Dendritic cell treated with granulocyte-macrophage colony-stimulating factor and Interleukin-4, amounts not matched to agents 40 ng/mL and 50 ng/mL, for 4 days (primary cell): ENCODE measurements at regions not wholly inside any gene's neighbourhood (a gene's known extent, or its start where the extent isn't known, plus 50 kb on each side); places are given as distances from the start of the nearest gene placed in this dataset.
"Not testable (repeated sequence)": the region's sequence is repeated elsewhere in the genome, so short reads cannot be mapped to it uniquely, and the experiment has no call there.

Experiments used
- H3K27ac Mint-ChIP-seq: one replicate; pipeline ENCODE4 v1.8.0; 2022; ENCODE audit warnings: mild to moderate bottlenecking, mixed read lengths
- H3K27me3 Mint-ChIP-seq: one replicate; pipeline ENCODE4 v1.8.0; 2022; ENCODE audit warnings: mild to moderate bottlenecking, mixed read lengths
- H3K36me3 Mint-ChIP-seq: one replicate; pipeline ENCODE4 v1.8.0; 2022; ENCODE audit warnings: low read depth, mixed read lengths
- H3K4me1 Mint-ChIP-seq: one replicate; pipeline ENCODE4 v1.8.0; 2022; ENCODE audit warnings: low read depth, mixed read lengths
- H3K4me3 Mint-ChIP-seq: one replicate; pipeline ENCODE4 v1.8.0; 2022; ENCODE audit warnings: mild to moderate bottlenecking, moderate library complexity, mixed read lengths
- H3K9me3 Mint-ChIP-seq: one replicate; pipeline ENCODE4 v1.8.0; 2022; ENCODE audit warnings: mixed read lengths
- intact Hi-C: fragments of 100-400 bp; cut with micrococcal nuclease; formaldehyde crosslinking; loops from one replicate; pipeline ENCODE4 v1.15.0; 2022

GRCh38 chr7:19958309-19958896 lies 185.0 kb upstream of the TMEM196 start:
- Mint-ChIP-seq H3K4me3 (no peak overlapping the region), H3K27me3 (no peaks in the 10 kb centered on the region), H3K4me1 (no peaks in the 10 kb centered on the region), H3K27ac (no peak overlapping the region), H3K36me3 (no peaks in the 10 kb centered on the region), H3K9me3 (peaks cover 13% of the 10 kb centered on the region)
- intact Hi-C loops: no loop called here

- intact Hi-C loops: no loop called here
- H3K27ac Mint-ChIP-seq: no peak overlapping the region
- H3K4me1 Mint-ChIP-seq: no peaks in the 10 kb centered on the region
- no peaks in the 10 kb centered on the region for H3K36me3 Mint-ChIP-seq
- H3K9me3 Mint-ChIP-seq: peaks cover 20% of the 10 kb centered on the region
- H3K4me3 Mint-ChIP-seq: no peak overlapping the region
- H3K27me3 Mint-ChIP-seq: no peaks in the 10 kb centered on the region
Observed at GRCh38 chr7:19957664-19958063, 184.2 kb upstream of the TMEM196 start.

- H3K36me3 Mint-ChIP-seq, H3K4me3 Mint-ChIP-seq, H3K4me1 Mint-ChIP-seq, H3K27me3 Mint-ChIP-seq, H3K27ac Mint-ChIP-seq, intact Hi-C loops: not testable (repeated sequence)
- H3K9me3 Mint-ChIP-seq: peaks cover 47% of the 10 kb centered on the region
Observed at GRCh38 chr7:19954166-19954565, 180.7 kb upstream of the TMEM196 start.

- H3K27me3 Mint-ChIP-seq, intact Hi-C loops: not testable (repeated sequence)
Observed at GRCh38 chr7:19953411-19953810, 180.0 kb upstream of the TMEM196 start.

GRCh38 chr7:19948160-19948559 lies 174.7 kb upstream of the TMEM196 start:
- intact Hi-C loops: no loop called here
- Mint-ChIP-seq H3K4me3 (no peak overlapping the region), H3K4me1 (no peaks in the 10 kb centered on the region), H3K27me3 (no peaks in the 10 kb centered on the region), H3K36me3 (no peaks in the 10 kb centered on the region), H3K27ac (no peak overlapping the region), H3K9me3 (peaks cover 40% of the 10 kb centered on the region)

More at GRCh38 chr7:19953411-19953810, 180.0 kb upstream of the TMEM196 start:
- not testable (repeated sequence) for H3K4me3 Mint-ChIP-seq, H3K36me3 Mint-ChIP-seq, H3K4me1 Mint-ChIP-seq, H3K27ac Mint-ChIP-seq
- H3K9me3 Mint-ChIP-seq: peaks cover 55% of the 10 kb centered on the region

- H3K4me3 Mint-ChIP-seq: no peak overlapping the region
- H3K36me3 Mint-ChIP-seq: no peaks in the 10 kb centered on the region
- intact Hi-C loops: no loop called here
- H3K4me1 Mint-ChIP-seq: no peaks in the 10 kb centered on the region
- H3K9me3 Mint-ChIP-seq: peaks cover 9% of the 10 kb centered on the region
- no peak overlapping the region for H3K27ac Mint-ChIP-seq
- no peaks in the 10 kb centered on the region for H3K27me3 Mint-ChIP-seq
Observed at GRCh38 chr7:19944363-19945120, 171.1 kb upstream of the TMEM196 start.

GRCh38 chr7:19939746-19940145 lies 166.3 kb upstream of the TMEM196 start:
- intact Hi-C loops: no loop called here
- Mint-ChIP-seq H3K27me3 (no peaks in the 10 kb centered on the region), H3K9me3 (peaks cover 23% of the 10 kb centered on the region), H3K27ac (no peak overlapping the region), H3K4me3 (no peak overlapping the region), H3K36me3 (no peaks in the 10 kb centered on the region), H3K4me1 (no peaks in the 10 kb centered on the region)

- intact Hi-C loops: no loop called here
- H3K4me3 Mint-ChIP-seq: no peak overlapping the region
- H3K27ac Mint-ChIP-seq: no peak overlapping the region
- H3K27me3 Mint-ChIP-seq: no peaks in the 10 kb centered on the region
- H3K9me3 Mint-ChIP-seq: peaks cover 25% of the 10 kb centered on the region
- H3K4me1 Mint-ChIP-seq: no peaks in the 10 kb centered on the region
- no peaks in the 10 kb centered on the region for H3K36me3 Mint-ChIP-seq
Observed at GRCh38 chr7:19932549-19933249, 159.3 kb upstream of the TMEM196 start.

GRCh38 chr7:19930851-19931250 lies 157.4 kb upstream of the TMEM196 start:
- Mint-ChIP-seq H3K36me3 (no peaks in the 10 kb centered on the region), H3K4me1 (no peaks in the 10 kb centered on the region), H3K4me3 (no peak overlapping the region), H3K27me3 (no peaks in the 10 kb centered on the region), H3K9me3 (peaks cover 12% of the 10 kb centered on the region), H3K27ac (no peak overlapping the region)
- intact Hi-C loops: no loop called here

- Mint-ChIP-seq H3K9me3 (peaks cover 4% of the 10 kb centered on the region), H3K27ac (no peak overlapping the region), H3K4me3 (no peak overlapping the region), H3K4me1 (no peaks in the 10 kb centered on the region), H3K27me3 (no peaks in the 10 kb centered on the region), H3K36me3 (no peaks in the 10 kb centered on the region)
- intact Hi-C loops: no loop called here
Observed at GRCh38 chr7:19930051-19930450, 156.6 kb upstream of the TMEM196 start.

GRCh38 chr7:19928247-19928646 lies 154.8 kb upstream of the TMEM196 start:
- Mint-ChIP-seq H3K36me3 (no peaks in the 10 kb centered on the region), H3K4me1 (no peaks in the 10 kb centered on the region), H3K9me3 (no peaks in the 10 kb centered on the region), H3K27ac (no peak overlapping the region), H3K4me3 (no peak overlapping the region), H3K27me3 (no peaks in the 10 kb centered on the region)
- intact Hi-C loops: no loop called here

GRCh38 chr7:19920705-19921104 lies 147.3 kb upstream of the TMEM196 start:
- Mint-ChIP-seq H3K9me3 (no peaks in the 10 kb centered on the region), H3K4me1 (no peaks in the 10 kb centered on the region), H3K27me3 (no peaks in the 10 kb centered on the region), H3K4me3 (no peak overlapping the region), H3K27ac (no peak overlapping the region), H3K36me3 (no peaks in the 10 kb centered on the region)
- intact Hi-C loops: no loop called here

- Mint-ChIP-seq H3K36me3 (no peaks in the 10 kb centered on the region), H3K27me3 (no peaks in the 10 kb centered on the region), H3K4me1 (no peaks in the 10 kb centered on the region), H3K27ac (no peak overlapping the region), H3K9me3 (no peaks in the 10 kb centered on the region), H3K4me3 (no peak overlapping the region)
- intact Hi-C loops: no loop called here
Observed at GRCh38 chr7:19920166-19920565, 146.7 kb upstream of the TMEM196 start.

- Mint-ChIP-seq H3K4me1 (no peaks in the 10 kb centered on the region), H3K27ac (no peak overlapping the region), H3K4me3 (no peak overlapping the region), H3K36me3 (no peaks in the 10 kb centered on the region), H3K9me3 (no peaks in the 10 kb centered on the region), H3K27me3 (no peaks in the 10 kb centered on the region)
- intact Hi-C loops: no loop called here
Observed at GRCh38 chr7:19919261-19920095, 146.1 kb upstream of the TMEM196 start.
